ENCODE measurements at regions not wholly inside any gene's neighbourhood (a gene's known extent, or its start where the extent isn't known, plus 50 kb on each side); places are given as distances from the start of the nearest gene placed in this dataset.
A peak's percentile ranks its signal among the peaks of the same experiment; 100 is the strongest.

GRCh38 chr6:145349950-145350510, 385.3 kb downstream of the EPM2A start:
- ChIA-PET CTCF (interaction anchor here (0.5 kb wide), 1 partner anchor 74 kb away, joined by 5 read pairs; no protein-coding TSS in a partner anchor), POLR2A (no interaction called here)
- Mint-ChIP-seq H3K36me3 (ENCODE audit: low read depth) (no peaks in the 10 kb centered on the region), H3K27ac (no peak overlapping the region), H3K27me3 (no peaks in the 10 kb centered on the region), H3K4me3 (peak overlapping the region; percentile 42), H3K4me1 (peaks cover 30% of the 10 kb centered on the region), H3K9me3 (no peaks in the 10 kb centered on the region)
- TF ChIP-seq, protein P1, sequence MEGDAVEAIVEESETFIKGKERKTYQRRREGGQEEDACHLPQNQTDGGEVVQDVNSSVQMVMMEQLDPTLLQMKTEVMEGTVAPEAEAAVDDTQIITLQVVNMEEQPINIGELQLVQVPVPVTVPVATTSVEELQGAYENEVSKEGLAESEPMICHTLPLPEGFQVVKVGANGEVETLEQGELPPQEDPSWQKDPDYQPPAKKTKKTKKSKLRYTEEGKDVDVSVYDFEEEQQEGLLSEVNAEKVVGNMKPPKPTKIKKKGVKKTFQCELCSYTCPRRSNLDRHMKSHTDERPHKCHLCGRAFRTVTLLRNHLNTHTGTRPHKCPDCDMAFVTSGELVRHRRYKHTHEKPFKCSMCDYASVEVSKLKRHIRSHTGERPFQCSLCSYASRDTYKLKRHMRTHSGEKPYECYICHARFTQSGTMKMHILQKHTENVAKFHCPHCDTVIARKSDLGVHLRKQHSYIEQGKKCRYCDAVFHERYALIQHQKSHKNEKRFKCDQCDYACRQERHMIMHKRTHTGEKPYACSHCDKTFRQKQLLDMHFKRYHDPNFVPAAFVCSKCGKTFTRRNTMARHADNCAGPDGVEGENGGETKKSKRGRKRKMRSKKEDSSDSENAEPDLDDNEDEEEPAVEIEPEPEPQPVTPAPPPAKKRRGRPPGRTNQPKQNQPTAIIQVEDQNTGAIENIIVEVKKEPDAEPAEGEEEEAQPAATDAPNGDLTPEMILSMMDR (IDR thresholded peaks at IDR 0.05): no peak
- DNase-seq: no peak
- intact Hi-C loops (cut with micrococcal nuclease): no loop called here
- ATAC-seq (ENCODE audit: low read depth): peak; percentile 73

DNA sequence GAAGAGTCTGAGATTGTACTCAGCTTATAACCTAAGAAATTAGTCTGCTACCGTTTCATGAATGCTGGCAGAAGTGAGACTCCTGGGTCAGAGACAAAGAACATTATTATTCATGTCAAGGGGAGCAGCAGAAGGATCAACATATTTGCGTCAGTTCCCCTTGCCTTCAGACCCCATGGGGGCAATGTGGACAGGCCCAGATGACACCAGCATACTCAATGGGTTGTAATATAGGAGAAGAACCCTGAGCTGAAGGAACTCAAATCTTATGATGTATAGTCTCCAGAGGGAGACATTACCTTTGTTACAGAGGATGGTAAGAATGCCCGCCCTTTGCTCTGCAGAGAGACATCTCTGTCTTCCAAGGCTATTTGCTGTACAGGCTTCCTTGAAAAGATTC, 384.4 kb downstream of the EPM2A start:
- intact Hi-C loops (cut with micrococcal nuclease): no loop called here
- ATAC-seq (ENCODE audit: low read depth) (no peak), DNase-seq (no peak)
- H3K9me3 Mint-ChIP-seq: no peaks in the 10 kb centered on the region
- H3K36me3 Mint-ChIP-seq (ENCODE audit: low read depth): no peaks in the 10 kb centered on the region
- ChIA-PET POLR2A (no interaction called here), CTCF (no interaction called here)
- H3K4me3 Mint-ChIP-seq: no peak overlapping the region
- TF ChIP-seq, protein P1 (IDR thresholded peaks at IDR 0.05): no peak
- no peaks in the 10 kb centered on the region for H3K27me3 Mint-ChIP-seq
- peaks cover 30% of the 10 kb centered on the region for H3K4me1 Mint-ChIP-seq
- H3K27ac Mint-ChIP-seq: no peak overlapping the region

DNA sequence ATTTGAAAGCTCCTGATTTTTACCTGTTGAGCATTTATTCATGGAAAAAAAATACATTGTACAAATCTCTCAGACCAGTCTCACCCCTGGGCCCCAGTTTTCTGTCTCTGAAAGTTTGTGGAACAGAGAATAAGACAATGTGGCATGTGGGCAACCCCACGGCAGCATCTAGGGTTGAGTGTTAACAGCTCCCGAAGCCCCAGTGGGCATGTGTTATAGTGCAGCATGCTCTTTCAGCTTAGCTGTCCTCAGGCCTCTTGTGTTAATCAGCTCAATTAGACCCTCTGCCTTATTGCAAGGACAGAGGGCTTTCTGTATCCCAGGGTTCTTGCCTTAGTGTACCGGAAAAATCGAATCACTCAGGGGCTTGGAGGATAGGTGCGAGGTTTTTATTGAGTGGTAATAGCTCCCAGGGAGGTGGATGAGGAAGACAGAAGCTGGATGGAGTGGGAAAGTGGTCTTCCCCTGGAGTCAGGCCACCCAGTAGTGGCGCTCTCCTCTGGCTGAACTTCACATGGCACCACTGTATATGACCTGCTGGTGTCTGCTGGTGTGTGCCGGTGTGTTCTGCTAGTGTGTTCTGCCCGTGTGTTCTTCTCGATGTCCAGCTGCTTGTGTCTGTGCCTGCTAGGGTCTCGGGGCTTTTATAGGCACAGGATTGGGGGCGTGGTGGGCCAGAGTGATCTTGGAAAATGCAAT, 382.8 kb downstream of the EPM2A start:
- H3K9me3 Mint-ChIP-seq: no peaks in the 10 kb centered on the region
- no peak overlapping the region for H3K4me3 Mint-ChIP-seq
- no peaks in the 10 kb centered on the region for H3K27me3 Mint-ChIP-seq
- intact Hi-C loops (cut with micrococcal nuclease): no loop called here
- no peaks in the 10 kb centered on the region for H3K36me3 Mint-ChIP-seq (ENCODE audit: low read depth)
- TF ChIP-seq, protein P1 (IDR thresholded peaks at IDR 0.05): no peak
- ATAC-seq (ENCODE audit: low read depth): no peak
- no peak for DNase-seq
- H3K27ac Mint-ChIP-seq: no peak overlapping the region
- ChIA-PET CTCF (no interaction called here), POLR2A (no interaction called here)
- H3K4me1 Mint-ChIP-seq: peaks cover 30% of the 10 kb centered on the region

- TF ChIP-seq, protein P1 (IDR thresholded peaks at IDR 0.05): no peak
- H3K4me1 Mint-ChIP-seq: no peaks in the 10 kb centered on the region
- ATAC-seq (ENCODE audit: low read depth) (no peak), DNase-seq (no peak)
- H3K9me3 Mint-ChIP-seq: no peaks in the 10 kb centered on the region
- H3K27ac Mint-ChIP-seq: no peak overlapping the region
- ChIA-PET POLR2A (no interaction called here), CTCF (no interaction called here)
- peaks cover 1% of the 10 kb centered on the region for H3K27me3 Mint-ChIP-seq
- no peaks in the 10 kb centered on the region for H3K36me3 Mint-ChIP-seq (ENCODE audit: low read depth)
- H3K4me3 Mint-ChIP-seq: no peak overlapping the region
- intact Hi-C loops (cut with micrococcal nuclease): no loop called here
These were observed 374.5 kb downstream of the EPM2A start for GRCh38 chr6:145360865-145361264.

DNA sequence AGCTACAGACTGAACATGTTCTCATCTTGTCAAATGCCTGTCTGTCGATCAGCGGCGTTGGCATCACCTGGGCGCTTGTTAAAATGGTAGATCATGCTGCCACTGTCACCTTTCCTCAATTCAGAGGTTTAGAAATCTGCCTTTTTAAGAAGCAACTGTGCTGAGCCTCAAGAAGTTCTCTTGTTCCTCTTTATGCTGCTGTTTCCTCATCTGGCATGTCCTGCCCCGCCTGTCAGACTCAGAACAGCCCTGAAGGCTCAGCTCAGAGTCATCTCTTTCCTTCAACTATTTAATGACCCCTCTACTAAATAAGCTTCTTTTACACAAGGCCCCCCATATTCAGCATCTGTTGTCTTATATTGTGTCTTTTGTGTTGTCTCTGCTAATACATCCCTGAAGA, 368.2 kb downstream of the EPM2A start:
- DNase-seq: no peak
- H3K4me1 Mint-ChIP-seq: peaks cover 2% of the 10 kb centered on the region
- no peak overlapping the region for H3K4me3 Mint-ChIP-seq
- CTCF ChIA-PET: no interaction called here
- ATAC-seq (ENCODE audit: low read depth): no peak
- H3K27me3 Mint-ChIP-seq: no peaks in the 10 kb centered on the region
- intact Hi-C loops (cut with micrococcal nuclease): no loop called here
- POLR2A ChIA-PET: no interaction called here
- TF ChIP-seq, protein P1 (IDR thresholded peaks at IDR 0.05): no peak
- no peaks in the 10 kb centered on the region for H3K9me3 Mint-ChIP-seq
- H3K36me3 Mint-ChIP-seq (ENCODE audit: low read depth): no peaks in the 10 kb centered on the region
- no peak overlapping the region for H3K27ac Mint-ChIP-seq
